OCI-LY1 (cell line): ENCODE measurements at regions not wholly inside any gene's neighbourhood (a gene's known extent, or its start where the extent isn't known, plus 50 kb on each side); places are given as distances from the start of the nearest gene placed in this dataset.

ENCODE experiments used
- CTCF ChIP-seq: fragments of 200-600 bp; sonication (generic), shearing (Covaris generic); IDR thresholded peaks from 2 replicates; pipeline ENCODE4 v1.5.1; 2017; ENCODE audit warnings: mild to moderate bottlenecking, antibody characterized with exemption, low read length, moderate library complexity, mixed read lengths
- EZH2 ChIP-seq: fragments of 200-600 bp; sonication (generic), shearing (Covaris generic); IDR thresholded peaks from 2 replicates; pipeline ENCODE4 v1.8.0; 2017; ENCODE audit warnings: borderline replicate concordance, mixed run types, mild to moderate bottlenecking, antibody characterized with exemption, low read length, moderate library complexity, mixed read lengths

- TF ChIP-seq CTCF (no peak), EZH2 (no peak)
These were observed 179.2 kb upstream of the RTL1 start for GRCh38 chr14:101082436-101083384.
